ENCODE measurements at regions not wholly inside any gene's neighbourhood (a gene's known extent, or its start where the extent isn't known, plus 50 kb on each side); places are given as distances from the start of the nearest gene placed in this dataset.
"Not testable (repeated sequence)": the region's sequence is repeated elsewhere in the genome, so short reads cannot be mapped to it uniquely, and the experiment has no call there.

DNA sequence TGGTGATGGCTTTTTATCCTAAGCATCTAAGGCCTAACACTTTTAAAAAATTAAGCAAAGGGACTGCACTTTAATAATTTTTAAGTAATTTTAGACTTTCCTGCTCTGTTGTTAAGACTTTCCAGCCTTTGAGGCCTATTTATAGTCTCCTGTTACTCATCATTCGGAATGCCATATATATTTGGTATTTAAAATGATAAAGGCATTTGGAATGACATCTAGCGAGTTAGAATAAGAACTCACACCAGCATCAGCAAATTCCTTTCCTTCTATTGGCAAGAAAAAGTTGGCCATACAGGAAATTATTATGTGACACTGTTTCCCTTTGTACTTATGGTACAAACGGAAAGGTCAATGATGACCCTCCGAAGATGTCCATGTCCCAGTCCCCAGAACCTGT, 88.1 kb upstream of the STMND1 start:
- no peak for DNase-seq (ENCODE audit: low read depth in 2 of 2, low spot score in 1 of 2)

DNA sequence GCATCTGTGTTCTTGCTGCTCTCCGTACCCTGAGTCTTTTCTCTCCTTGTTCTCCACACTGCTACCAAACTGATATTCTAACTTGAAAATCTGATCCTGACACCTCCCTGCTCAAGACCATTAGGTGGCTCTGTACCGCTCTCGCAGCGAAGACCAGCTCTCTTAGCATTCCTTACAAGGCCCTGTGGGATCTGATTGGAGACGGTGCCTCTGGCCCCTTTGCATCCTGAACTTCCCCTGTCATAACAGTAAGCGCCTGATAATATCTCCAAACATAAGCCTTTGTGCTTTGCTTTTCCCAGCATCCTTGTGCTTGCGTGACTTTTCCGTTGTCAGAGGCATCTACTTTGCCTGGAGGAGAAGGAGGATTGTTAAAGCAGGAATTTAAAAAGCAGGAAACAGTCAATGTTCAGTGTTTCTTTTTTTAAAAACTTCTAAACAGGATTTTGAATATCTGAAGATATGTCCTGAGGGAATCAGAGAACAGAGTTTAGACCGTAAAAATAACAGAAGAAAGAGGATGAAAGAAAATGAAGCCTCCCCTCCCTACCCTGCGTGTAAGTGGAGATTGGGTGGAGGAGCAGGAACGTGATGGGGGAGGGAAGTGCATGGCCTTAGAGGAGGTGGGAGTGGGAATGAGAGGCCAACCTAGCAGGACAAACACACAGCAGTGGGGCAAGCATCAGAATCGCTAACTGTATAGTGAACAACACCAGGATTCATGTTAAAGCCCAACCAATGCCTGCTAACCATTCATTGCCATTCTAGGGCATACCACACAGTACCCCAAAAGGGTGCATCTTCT, 89.2 kb upstream of the STMND1 start:
- no peak for DNase-seq (ENCODE audit: low read depth in 2 of 2, low spot score in 1 of 2)

DNA sequence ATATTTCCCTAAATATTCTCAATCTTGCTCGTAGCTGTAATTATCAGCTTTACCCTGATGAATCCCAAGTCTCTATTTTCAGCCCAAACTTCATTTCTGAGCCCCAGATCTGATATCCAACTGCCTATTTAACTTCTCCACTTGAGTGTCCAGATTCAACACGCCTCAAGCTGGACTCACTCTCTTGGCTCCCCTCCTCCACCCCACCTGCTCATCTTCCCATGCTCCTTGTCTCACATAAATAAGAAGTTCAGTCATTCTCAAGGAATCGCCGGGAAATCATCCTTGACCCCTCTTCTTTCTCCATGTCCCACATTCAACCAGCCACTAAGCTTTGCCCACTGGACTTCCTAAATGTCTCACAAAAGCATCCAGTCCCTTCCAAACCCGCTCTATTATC, 89.9 kb upstream of the STMND1 start:
- no peak for DNase-seq (ENCODE audit: low read depth in 2 of 2, low spot score in 1 of 2)

DNA sequence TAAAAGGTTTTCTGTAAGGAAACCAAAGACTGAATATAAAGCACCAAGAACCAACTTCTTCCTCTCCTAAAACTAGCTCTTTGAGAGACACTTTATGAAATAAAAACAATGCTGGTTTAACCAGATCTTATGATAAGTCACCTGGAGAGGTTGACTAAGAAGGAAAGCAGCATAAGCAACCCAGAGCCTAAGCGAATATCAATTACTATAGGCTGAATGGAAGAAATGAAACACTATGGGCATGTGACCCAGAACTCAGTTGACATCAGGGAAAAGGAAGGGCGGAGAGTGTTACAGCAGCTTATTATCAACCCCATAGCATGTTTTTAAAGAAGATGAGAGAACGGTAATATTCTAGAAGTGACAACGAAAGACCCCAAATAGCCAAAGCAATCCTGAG, 94.1 kb upstream of the STMND1 start:
- no peak for DNase-seq (ENCODE audit: low read depth in 2 of 2, low spot score in 1 of 2)

DNA sequence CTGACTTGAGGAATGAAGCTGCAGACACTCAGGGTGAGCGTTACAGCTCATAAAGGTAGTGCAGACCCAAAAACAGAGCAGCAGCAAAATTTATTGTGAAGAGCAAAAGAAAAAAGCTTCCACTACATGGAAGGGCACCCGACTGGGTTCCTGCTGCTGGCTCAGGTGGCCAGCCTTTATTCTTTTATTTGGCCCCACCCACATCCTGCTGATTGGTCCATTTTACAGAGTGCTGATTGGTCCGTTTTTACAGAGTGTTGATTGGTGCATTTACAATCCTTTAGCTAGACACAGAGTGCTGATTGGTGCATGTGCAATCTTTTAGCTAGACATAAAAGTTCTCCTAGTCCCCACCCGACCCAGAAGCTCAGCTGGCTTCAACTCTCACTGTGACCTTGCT, 95.3 kb upstream of the STMND1 start:
- no peak for DNase-seq (ENCODE audit: low read depth in 2 of 2, low spot score in 1 of 2)

DNA sequence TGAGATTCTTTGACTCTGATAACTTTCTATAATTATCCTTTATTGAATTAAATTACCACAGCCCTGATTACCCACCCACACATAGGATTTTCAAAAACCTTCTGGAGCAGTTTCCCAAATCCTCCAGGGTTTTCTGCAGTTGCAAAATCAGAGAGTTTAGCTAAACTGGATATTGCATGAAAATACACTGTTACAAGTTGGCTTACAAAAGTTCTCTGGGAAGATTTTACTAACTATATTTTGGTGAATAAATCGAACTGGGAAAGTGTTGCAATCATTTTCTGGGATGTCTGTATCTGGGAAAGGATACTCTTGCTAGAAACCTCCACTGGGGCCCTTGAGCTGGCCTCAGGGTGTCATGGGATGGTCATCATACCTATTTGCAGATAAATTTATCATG, 97.6 kb upstream of the STMND1 start:
- no peak for DNase-seq (ENCODE audit: low read depth in 2 of 2, low spot score in 1 of 2)

DNA sequence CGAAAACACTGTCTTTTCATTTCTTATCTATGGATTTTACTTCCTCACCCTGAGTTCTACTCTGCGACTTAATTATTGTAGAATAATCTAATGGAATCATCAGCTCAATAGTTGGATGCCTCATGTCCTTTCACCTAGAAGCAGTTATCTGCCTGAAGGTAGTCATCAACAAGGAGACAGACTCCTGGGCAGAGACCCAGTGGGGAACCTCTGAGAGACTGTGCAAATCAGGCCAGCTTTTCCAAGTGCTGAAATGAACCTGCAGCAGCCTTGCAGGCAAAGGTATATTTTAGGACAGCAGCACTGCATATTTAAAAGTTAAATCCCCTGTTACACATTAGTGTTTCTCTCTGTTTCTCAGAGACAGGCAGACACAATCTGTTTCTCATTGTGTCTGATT, 99.7 kb upstream of the STMND1 start:
- DNase-seq (ENCODE audit: low read depth in 2 of 2, low spot score in 1 of 2) = no peak

DNA sequence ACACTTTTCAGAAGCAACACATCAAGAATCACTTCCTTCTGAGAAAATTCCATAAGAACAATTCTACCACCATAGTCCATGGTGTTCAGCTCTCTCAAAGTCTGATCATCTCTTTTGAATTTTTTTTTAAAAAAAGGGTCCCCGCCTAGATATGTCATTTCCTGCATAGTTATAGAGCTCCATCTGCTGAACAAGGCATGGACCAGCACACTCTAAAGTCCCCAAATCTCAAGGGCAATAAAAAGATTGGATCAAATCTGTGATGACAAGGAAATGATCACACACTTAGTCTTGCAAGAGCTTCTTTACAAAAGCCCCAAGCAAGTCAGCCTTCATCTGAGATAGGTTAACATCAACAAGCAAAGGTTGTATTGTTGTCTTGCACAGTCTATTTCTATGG, 100.7 kb upstream of the STMND1 start:
- no peak for DNase-seq (ENCODE audit: low read depth in 2 of 2, low spot score in 1 of 2)

DNA sequence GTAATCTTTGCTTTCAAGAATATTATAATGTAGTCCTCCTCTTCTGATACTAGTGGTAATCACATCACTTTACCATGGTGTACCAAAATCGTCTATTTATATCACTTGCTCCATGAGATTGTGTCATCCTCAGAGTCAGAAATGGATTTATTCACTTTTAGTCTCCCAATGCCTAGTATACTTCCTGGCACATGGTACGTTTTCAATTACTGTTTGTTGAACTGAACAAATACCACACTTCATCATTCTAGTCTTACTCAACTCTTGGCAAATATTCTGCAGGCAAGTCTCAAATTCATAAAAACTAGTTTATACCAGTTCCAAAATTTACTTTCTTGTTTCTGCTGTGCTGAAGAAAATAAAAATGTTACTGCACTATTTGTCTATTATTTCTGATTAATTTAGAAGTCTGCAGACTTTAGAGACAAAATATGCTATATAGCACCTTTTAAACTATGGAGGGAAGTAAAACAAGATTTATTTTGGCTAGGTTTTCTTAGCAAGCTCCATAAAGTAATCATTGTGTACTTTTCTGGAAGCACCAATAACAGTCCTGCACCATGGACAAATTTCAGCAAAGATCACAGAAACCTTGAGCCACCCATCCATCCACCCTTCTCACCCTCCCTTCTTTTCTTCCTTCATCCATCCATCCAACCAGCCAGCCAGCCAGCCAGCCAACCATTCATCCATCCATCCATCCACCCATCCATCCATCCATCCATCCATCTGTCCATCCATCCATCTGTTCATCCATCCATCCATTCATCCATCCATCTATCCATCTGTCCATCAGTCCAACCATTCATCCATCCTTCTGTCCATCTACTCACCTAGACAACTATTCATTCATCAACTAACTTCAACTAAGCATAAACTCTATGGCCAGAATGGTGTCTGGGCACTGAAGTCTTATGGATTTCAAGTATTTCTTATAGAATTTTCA, 102.1 kb upstream of the STMND1 start:
- no peak for DNase-seq (ENCODE audit: low read depth in 2 of 2, low spot score in 1 of 2)

DNA sequence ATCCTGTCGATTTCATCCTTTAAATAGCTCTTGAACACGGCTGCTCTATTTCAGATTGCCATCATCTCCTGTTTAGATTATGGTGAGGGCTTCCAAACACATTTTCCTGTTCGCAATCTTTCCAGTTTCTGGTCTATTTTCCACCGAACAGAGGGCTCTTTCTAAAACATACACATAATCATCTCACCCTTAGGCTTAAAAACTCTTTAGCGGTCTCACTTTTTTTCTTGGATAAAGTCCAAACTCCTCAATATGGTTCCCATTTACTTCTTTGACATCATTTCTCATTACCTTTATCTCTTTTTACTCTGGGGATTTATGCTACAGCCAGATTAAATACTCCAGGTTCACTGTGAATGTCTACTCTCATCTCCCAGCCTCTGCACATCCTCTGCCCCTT, 103.4 kb upstream of the STMND1 start:
- DNase-seq (ENCODE audit: low read depth in 2 of 2, low spot score in 1 of 2) = no peak

DNA sequence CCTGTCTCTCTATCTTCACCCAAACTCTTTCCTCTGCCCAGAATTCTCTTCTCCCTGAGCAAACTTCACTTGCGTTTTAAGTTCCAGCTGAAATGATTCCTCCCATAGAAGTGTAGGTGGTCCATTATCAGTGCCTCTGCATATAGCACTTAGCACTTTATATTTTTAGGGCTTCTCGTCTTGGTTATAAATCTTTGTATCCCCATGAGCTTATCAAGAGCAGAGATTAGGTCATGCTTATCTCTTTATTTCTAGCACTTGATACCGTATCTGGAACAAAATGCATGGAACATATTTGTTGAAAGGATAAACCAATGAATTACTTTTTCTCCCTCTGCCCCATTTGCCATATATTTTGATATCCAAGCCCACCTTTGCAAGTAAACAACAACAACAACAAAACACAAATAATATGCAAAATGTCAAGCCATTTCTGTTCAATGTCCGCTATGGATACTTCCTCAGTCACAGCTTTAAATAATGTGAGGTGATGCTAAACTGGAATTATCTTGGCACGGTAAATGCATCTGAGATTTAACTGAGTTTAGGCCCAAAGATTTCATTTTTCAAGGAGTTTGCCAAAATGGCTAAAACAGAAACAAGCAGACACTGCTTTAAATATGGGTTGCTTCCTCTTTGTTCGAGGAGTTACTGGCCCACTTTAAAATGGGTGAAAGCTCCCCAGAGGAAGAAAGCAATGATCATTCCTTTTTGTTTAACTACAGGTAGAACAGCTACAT, 106.2 kb upstream of the STMND1 start:
- DNase-seq (ENCODE audit: low read depth in 2 of 2, low spot score in 1 of 2) = no peak

DNA sequence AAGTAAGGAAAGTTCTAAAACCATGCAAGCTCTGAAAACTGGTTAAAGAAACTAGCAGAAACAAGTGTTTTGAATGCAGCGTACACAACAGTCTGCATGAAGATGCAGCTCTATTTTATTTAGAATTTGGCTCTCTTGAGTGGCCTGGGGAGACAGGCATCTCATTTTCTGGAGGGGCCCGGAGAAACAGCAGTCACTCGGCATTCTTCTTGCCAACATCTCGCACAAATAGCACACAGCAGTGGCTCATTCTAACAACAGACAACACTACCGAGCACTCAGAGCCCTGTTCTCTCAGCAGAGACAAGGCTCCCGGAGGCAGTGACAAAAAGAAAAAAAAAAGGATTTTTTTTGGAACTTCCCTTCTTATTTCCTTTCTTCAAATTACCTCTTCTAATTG, 108.5 kb upstream of the STMND1 start:
- no peak for DNase-seq (ENCODE audit: low read depth in 2 of 2, low spot score in 1 of 2)

DNA sequence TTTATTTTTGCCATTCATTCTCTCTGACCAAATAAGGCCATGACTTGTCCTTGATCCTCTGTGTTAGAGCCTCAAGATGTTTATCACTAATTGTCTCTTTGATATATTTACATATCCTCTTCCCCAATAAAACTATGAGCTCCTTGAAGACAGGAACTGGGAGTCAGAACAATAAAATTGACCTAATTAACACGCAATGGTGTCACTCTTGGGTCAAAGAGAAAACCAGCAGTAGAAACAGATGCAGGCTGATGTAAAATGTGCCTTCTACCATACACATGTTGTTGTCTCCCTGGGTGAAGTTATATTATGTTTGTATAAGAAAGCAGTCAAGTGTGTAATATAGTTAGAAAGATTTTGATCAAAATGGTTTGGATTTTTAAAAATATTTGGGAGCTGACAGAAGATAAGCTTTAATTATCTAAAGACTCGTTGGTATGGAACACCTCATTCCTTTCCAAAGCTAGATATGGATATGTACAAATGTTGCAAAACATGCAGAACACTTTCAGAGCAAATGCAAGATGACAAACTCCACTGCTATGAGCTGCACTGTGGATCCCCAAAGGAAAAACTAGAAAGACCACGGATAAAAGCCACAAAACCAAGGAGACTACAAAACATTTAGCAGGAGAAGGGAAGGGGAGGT, 109.7 kb upstream of the STMND1 start:
- DNase-seq (ENCODE audit: low read depth in 2 of 2, low spot score in 1 of 2) = no peak

DNA sequence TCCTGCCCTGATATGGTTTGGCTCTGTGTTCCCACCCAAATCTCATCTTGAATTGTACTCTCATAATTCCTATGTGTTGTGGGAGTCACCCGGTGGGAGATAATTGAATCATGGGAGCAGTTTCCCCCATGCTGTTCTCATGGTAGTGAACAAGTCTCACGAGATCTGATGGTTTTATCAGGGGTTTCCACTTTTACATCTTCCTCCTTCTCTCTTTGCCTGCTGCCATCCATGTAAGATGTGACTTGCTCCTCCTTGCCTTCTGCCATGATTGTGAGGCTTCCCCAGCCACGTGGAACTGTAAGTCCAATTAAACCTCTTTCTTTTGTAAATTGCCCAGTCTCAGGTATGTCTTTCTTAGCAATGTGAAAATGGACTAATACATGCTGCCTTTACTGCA, 111.9 kb upstream of the STMND1 start:
- DNase-seq (ENCODE audit: low read depth in 2 of 2, low spot score in 1 of 2) = not testable (repeated sequence)

DNA sequence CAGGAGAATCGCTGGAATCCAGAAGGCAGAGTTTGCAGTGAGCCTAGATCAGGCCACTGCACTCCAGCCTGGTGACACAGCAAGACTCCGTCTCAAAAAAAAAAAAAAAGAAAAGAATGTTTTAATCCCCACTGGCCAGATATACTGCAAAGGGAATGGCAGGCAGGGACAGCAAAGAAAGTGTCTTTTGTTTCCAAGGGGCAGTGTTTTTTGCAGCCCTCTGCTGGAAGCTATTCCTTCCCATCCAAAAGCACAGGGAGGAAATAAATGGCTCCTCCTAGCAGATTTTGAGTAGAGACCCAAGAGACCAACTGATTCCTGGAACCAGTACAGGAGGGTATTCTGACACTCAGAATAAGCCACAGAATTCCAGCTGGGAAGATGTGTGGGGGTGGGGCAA, 112.5 kb upstream of the STMND1 start:
- DNase-seq (ENCODE audit: low read depth in 2 of 2, low spot score in 1 of 2) = no peak

DNA sequence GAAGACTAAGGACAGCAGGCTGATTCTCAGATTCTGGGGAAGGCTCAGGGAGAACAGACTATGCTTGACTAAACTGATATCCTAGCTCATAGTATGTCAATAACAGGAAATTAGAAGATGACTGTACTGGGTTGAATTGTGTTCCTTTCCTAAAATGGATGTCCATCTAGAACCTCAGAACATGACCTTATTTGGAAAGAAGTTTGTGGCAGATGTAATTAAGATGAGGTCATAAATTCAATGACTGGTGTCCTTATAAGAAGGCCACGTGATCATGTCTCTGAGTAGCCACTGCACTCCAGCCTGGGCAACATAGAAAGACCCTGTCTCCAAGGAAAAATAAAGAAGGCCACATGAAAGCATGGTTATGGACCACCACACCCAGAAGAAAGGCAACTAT, 113.9 kb upstream of the STMND1 start:
- no peak for DNase-seq (ENCODE audit: low read depth in 2 of 2, low spot score in 1 of 2)

DNA sequence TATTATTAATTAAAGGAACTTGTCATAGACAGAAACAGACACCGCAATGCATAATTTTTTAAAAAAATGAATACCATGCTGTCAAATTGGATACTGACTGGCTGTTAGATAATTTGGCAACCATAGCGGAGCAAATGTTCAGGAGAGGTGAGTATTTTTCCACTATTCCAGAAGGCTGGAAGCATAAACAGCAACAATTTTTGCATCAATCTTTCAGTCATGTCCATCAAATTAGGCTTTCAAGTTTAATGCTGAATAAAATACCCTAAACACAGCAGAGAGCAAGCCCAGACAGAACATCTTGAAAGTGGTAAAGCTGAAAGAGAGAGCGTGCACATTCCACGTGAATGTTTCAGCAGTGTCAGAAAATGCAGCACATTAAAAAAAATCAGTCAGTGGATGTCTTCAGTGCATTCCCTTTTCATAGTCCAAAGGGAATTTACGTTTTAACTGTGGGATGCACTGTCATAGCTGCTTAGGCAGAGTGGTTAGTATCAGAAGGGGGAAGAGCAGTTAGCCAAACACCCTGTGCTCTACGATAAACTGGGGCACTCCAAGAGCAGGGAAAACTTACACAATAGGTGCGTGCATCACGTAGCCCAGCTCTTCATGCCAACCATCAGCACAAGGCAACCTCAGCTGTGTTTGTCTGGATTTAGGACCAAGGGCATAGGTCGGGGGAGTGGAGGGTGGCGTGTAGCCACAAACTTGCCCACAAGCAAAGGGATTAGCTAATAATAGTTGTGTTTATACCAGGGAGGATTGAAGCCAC, 116.2 kb upstream of the STMND1 start:
- no peak for DNase-seq (ENCODE audit: low read depth in 2 of 2, low spot score in 1 of 2)

DNA sequence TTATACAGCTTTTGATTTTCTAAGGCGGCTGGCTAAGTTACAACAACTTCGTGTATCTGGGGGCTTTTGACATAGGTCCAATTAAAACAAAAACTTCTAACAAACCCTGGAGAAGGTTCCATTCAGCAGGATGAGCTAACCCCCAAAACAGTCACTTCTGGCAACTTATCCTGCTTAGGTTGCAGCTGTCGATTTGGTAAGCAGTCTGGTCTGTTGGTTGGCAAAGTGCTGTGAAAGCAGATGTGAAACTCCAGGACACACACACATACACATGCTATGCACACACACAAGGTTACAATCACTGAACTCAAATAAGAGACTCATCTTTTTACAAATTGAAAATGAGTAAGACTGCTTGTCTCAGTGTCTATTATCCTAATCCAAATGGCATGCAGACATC, 119.0 kb upstream of the STMND1 start:
- no peak for DNase-seq (ENCODE audit: low read depth in 2 of 2, low spot score in 1 of 2)

DNA sequence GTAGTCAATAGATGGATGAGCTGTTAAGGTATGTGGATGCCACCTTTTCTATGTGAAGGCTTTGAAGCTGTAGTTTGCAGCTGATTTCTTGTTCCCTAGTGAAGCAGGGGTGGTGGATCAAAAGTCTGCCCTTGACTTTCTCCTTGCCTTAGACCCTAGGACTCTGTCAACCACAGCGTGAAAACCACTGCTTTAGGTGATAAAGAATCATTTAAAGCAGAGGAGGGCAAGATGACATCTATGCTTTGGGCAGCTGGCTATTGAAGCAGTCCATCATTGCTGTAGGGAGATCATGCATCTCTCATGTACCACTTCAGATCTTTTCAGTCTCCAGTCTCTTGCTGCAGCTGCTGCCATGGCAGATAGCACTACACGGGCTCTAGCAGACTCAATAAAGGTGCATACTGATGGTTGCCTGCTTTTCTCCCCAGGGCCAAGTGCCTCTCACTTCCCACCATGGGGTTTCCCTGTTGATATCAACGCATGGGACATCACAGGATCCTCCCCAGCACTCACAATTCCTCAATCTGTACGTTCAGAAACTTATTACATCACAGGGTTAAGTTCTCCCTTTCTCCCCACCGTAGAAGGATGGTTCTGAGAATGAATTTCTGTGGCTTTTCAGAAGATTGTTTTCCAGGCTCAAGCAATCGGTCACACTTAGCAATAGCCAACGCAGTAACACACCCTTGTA, 122.0 kb upstream of the STMND1 start:
- no peak for DNase-seq (ENCODE audit: low read depth in 2 of 2, low spot score in 1 of 2)

DNA sequence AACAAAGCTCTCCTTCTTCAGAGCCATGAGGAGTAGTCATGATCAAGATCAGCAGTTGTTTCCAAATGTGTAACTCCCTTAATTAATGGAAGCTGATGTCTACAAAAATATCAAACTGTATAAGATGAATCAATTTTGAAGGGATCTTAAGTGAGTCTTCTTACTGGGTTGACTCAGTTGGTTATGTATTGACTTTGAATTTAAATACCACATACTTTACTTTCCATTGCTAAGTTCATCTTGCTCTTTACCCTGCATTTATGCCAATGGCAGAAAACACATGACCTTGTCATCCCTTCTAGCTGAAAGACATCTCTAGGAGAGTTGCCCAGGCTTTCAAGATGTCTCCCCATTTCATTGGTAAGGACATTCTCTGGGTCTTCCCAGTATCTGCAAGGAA, 123.2 kb upstream of the STMND1 start:
- no peak for DNase-seq (ENCODE audit: low read depth in 2 of 2, low spot score in 1 of 2)
